CD14-positive monocyte (primary cell): ENCODE measurements at regions not wholly inside any gene's neighbourhood (a gene's known extent, or its start where the extent isn't known, plus 50 kb on each side); places are given as distances from the start of the nearest gene placed in this dataset.

Experiments
- DNase-seq, 3 donors: peaks; one replicate each; pipeline ENCODE4 v3.0.0-alpha.2; 2011 to 2022
- H2AFZ ChIP-seq: 2 replicates; pipeline ENCODE4 v1.6.0; 2012; ENCODE audit warnings: mild to moderate bottlenecking, low read depth, low read length, inconsistent platforms; ENCODE audit not compliant: insufficient read depth, poor library complexity, severe bottlenecking
- H3K27ac ChIP-seq, 2 donors: 1 replicate in 1 of 2; 2 replicates in 1 of 2; pipeline ENCODE4 v1.5.1; 2012 to 2013; ENCODE audit warnings: low read length in 2 of 2, control low read depth in 1 of 2, inconsistent platforms in 1 of 2, low read depth in 1 of 2, mild to moderate bottlenecking in 1 of 2
- H3K27me3 ChIP-seq, 2 donors: one replicate each; pipeline versions ENCODE4 v1.6.0 to v1.6.1; 2011 to 2013; ENCODE audit warnings: low read length in 2 of 2; ENCODE audit not compliant: control insufficient read depth in 2 of 2, insufficient read depth in 2 of 2
- H3K36me3 ChIP-seq, 2 donors: replicated peaks in 1 of 2; 1 replicate in 1 of 2; 2 replicates in 1 of 2; pipeline versions ENCODE4 v1.5.1 to v1.6.1; 2012 to 2013; ENCODE audit warnings: low read length in 2 of 2, control low read depth in 1 of 2, inconsistent platforms in 1 of 2, mild to moderate bottlenecking in 1 of 2; ENCODE audit not compliant: insufficient read depth in 2 of 2, control insufficient read depth in 1 of 2
- H3K4me1 ChIP-seq, 2 donors: 1 replicate in 1 of 2; 2 replicates in 1 of 2; pipeline versions ENCODE4 v1.5.1 to v1.6.1; 2012 to 2013; ENCODE audit warnings: low read length in 2 of 2, control low read depth in 1 of 2, inconsistent platforms in 1 of 2, mild to moderate bottlenecking in 1 of 2, moderate library complexity in 1 of 2; ENCODE audit not compliant: insufficient read depth in 2 of 2, control insufficient read depth in 1 of 2
- H3K4me2 ChIP-seq: replicated peaks from 2 replicates; pipeline ENCODE3; 2012; ENCODE audit warnings: low read length, moderate library complexity, mild to moderate bottlenecking; ENCODE audit not compliant: poor library complexity, severe bottlenecking; ENCODE audit errors: extremely low read depth
- H3K4me3 ChIP-seq, 3 experiments: fragments of 200-600 bp in 1 of 3; sonication (generic) in 1 of 3; replicated peaks in 1 of 3; 1 replicate in 2 of 3; 2 replicates in 1 of 3; pipeline ENCODE4 v1.5.1; 2011 to 2013; ENCODE audit warnings: low read length in 3 of 3, mild to moderate bottlenecking in 3 of 3, control low read depth in 2 of 3, low read depth in 2 of 3, inconsistent platforms in 1 of 3, moderate library complexity in 1 of 3
- H3K79me2 ChIP-seq: 2 replicates; pipeline ENCODE4 v1.6.0; 2012; ENCODE audit warnings: mild to moderate bottlenecking, control low read depth, inconsistent platforms, low read length, moderate library complexity; ENCODE audit not compliant: insufficient read depth
- H3K9ac ChIP-seq: 2 replicates; pipeline ENCODE4 v1.6.0; 2017; ENCODE audit warnings: low read length, mild to moderate bottlenecking; ENCODE audit not compliant: insufficient read depth, poor library complexity, severe bottlenecking
- H3K9me3 ChIP-seq, 2 donors: replicated peaks in 1 of 2; 1 replicate in 1 of 2; 2 replicates in 1 of 2; pipeline versions ENCODE4 v1.5.1 to v1.6.1; 2012 to 2013; ENCODE audit warnings: low read length in 2 of 2, control low read depth in 1 of 2; ENCODE audit not compliant: control insufficient read depth in 1 of 2, insufficient read depth in 1 of 2
- H4K20me1 ChIP-seq: 2 replicates; pipeline ENCODE4 v1.6.0; 2012; ENCODE audit warnings: mild to moderate bottlenecking, low read length, control low read depth, moderate library complexity; ENCODE audit not compliant: insufficient read depth
- H3K27ac Mint-ChIP-seq, 7 donors: one replicate each; pipeline ENCODE4 v1.8.0; 2020; ENCODE audit warnings: mild to moderate bottlenecking in 7 of 7, mixed read lengths in 7 of 7, moderate library complexity in 6 of 7, inconsistent platforms in 2 of 7
- H3K27me3 Mint-ChIP-seq, 3 donors: one replicate each; pipeline ENCODE4 v1.8.0; 2021 to 2022; ENCODE audit warnings: low read depth in 3 of 3, mild to moderate bottlenecking in 3 of 3, mixed read lengths in 3 of 3, moderate library complexity in 3 of 3, inconsistent platforms in 1 of 3
- H3K36me3 Mint-ChIP-seq, 2 donors: one replicate each; pipeline ENCODE4 v1.8.0; 2020; ENCODE audit warnings: mixed read lengths in 2 of 2, inconsistent platforms in 1 of 2, mild to moderate bottlenecking in 1 of 2
- H3K4me1 Mint-ChIP-seq: one replicate; pipeline ENCODE4 v1.8.0; 2020; ENCODE audit warnings: mild to moderate bottlenecking, mixed read lengths
- H3K4me3 Mint-ChIP-seq, 2 donors: one replicate each; pipeline ENCODE4 v1.8.0; 2020; ENCODE audit warnings: mild to moderate bottlenecking in 2 of 2, mixed read lengths in 2 of 2, moderate library complexity in 1 of 2
- H3K9me3 Mint-ChIP-seq, 7 donors: one replicate each; pipeline ENCODE4 v1.8.0; 2020 to 2022; ENCODE audit warnings: mixed read lengths in 7 of 7, mild to moderate bottlenecking in 6 of 7, moderate library complexity in 6 of 7, inconsistent platforms in 2 of 7
- WGBS: methylation state at CpG from one replicate; pipeline ENCODE4 v1.1.5; 2013; ENCODE audit warnings: missing lambda C conversion rate; ENCODE audit not compliant: insufficient coverage; 5-methylcytosine and 5-hydroxymethylcytosine counted together
- intact Hi-C, 2 donors: fragments of 100-400 bp; cut with micrococcal nuclease; formaldehyde crosslinking; loops; one replicate each; pipeline versions ENCODE4 v1.15.0 to v1.15.1; 2023
- TF ChIP-seq, protein P1 (sequence below): fragments of 200-600 bp; IDR thresholded peaks from one replicate; pipeline ENCODE4 v1.8.0; 2022; ENCODE audit warnings: antibody characterized with exemption, mild to moderate bottlenecking

DNA sequence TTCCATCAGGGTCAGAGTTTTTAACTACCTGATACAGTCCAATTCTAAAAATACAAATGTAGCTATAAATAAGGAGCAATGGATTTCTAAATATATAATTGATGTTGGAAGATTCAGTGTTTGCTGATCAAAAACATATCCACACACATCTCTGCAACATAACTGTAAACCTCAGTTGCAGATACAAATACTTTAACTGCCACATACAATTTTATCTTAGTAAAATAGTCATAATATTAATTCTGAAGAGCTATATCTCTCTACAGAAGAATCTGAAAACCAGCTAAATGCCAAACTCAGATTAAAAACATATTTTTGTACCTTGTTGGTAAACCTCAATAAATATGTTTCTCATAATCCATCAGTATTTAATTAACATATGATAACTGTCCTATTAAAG, 674.3 kb upstream of the INTU start:
- H3K36me3 Mint-ChIP-seq: no peaks in the 10 kb centered on the region
- H3K36me3 ChIP-seq: no peaks in the 10 kb centered on the region
- H3K9me3 Mint-ChIP-seq: peaks cover 2 to 14% (median 11%) of the 10 kb centered on the region in 7 donors
- no peak overlapping the region for H3K4me2 ChIP-seq
- peaks cover 12 to 15% of the 10 kb centered on the region in 2 donors for H3K9me3 ChIP-seq
- H3K27ac Mint-ChIP-seq: no peak overlapping the region
- no peaks in the 10 kb centered on the region for H3K4me1 Mint-ChIP-seq
- intact Hi-C loops: no loop called here
- no peak overlapping the region for H3K4me3 Mint-ChIP-seq
- no peak overlapping the region for H3K9ac ChIP-seq
- no peaks in the 10 kb centered on the region for H3K27me3 Mint-ChIP-seq
- H3K27me3 ChIP-seq: no peaks in the 10 kb centered on the region
- DNase-seq: no peak
- H3K79me2 ChIP-seq: no peaks in the 10 kb centered on the region
- H3K4me3 ChIP-seq: no peak overlapping the region
- TF ChIP-seq, protein P1, sequence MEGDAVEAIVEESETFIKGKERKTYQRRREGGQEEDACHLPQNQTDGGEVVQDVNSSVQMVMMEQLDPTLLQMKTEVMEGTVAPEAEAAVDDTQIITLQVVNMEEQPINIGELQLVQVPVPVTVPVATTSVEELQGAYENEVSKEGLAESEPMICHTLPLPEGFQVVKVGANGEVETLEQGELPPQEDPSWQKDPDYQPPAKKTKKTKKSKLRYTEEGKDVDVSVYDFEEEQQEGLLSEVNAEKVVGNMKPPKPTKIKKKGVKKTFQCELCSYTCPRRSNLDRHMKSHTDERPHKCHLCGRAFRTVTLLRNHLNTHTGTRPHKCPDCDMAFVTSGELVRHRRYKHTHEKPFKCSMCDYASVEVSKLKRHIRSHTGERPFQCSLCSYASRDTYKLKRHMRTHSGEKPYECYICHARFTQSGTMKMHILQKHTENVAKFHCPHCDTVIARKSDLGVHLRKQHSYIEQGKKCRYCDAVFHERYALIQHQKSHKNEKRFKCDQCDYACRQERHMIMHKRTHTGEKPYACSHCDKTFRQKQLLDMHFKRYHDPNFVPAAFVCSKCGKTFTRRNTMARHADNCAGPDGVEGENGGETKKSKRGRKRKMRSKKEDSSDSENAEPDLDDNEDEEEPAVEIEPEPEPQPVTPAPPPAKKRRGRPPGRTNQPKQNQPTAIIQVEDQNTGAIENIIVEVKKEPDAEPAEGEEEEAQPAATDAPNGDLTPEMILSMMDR: no peak
- H3K4me1 ChIP-seq: no peaks in the 10 kb centered on the region
- no peaks in the 10 kb centered on the region for H4K20me1 ChIP-seq
- H3K27ac ChIP-seq: no peak overlapping the region
- no peak overlapping the region for H2AFZ ChIP-seq

DNA sequence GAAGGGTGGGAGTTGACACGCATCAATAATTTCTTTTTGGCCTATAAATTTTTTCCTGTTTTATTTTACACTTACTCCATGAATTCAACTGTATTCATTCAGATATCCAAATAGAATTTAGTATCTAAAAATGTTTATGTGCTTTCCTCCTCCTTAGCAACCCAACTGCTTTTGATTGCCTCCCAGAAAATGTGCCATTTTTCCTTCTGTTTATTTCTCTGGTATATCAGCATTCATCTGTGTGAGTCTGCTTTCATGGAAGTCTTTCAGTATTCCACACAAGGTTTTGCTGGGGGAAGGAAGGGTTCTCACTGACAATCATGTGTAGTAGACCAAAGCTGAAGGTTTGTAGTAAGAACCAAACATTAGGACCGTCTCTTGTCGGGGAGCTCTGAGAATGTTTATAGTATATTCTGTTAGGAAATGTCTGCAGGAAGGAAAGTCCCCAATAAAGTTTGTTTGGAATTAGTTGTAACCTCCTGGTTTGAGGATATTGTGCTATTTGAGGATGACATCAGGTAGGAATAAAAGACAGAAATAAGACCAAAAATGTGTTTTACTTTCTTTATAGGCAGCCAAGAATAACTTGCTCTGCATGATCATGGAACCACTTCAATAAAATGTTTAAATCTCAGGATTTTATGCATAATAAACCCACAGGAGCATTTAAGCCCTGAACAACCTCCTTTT, 673.6 kb upstream of the INTU start:
- H3K9ac ChIP-seq: no peak overlapping the region
- H4K20me1 ChIP-seq: no peaks in the 10 kb centered on the region
- no peak overlapping the region for H3K27ac ChIP-seq
- no peaks in the 10 kb centered on the region for H3K79me2 ChIP-seq
- H3K27me3 ChIP-seq: no peaks in the 10 kb centered on the region
- no peak overlapping the region for H3K4me3 ChIP-seq
- Mint-ChIP-seq H3K9me3 (peaks cover 2 to 14% (median 11%) of the 10 kb centered on the region in 7 donors), H3K36me3 (no peaks in the 10 kb centered on the region), H3K27ac (no peak overlapping the region), H3K4me1 (no peaks in the 10 kb centered on the region), H3K4me3 (no peak overlapping the region), H3K27me3 (no peaks in the 10 kb centered on the region)
- no peaks in the 10 kb centered on the region for H3K4me1 ChIP-seq
- H3K9me3 ChIP-seq: peaks cover 12 to 15% of the 10 kb centered on the region in 2 donors
- no peak overlapping the region for H3K4me2 ChIP-seq
- no peak for DNase-seq
- H2AFZ ChIP-seq: no peak overlapping the region
- intact Hi-C loops: no loop called here
- TF ChIP-seq, protein P1: no peak
- 52% methylated on average over 2 of the region's 3 CpGs for whole genome bisulfite sequencing
- no peaks in the 10 kb centered on the region for H3K36me3 ChIP-seq
